HEK293 (cell line): ENCODE measurements at regions not wholly inside any gene's neighbourhood (a gene's known extent, or its start where the extent isn't known, plus 50 kb on each side); places are given as distances from the start of the nearest gene placed in this dataset.

Source experiments
- BCL11B ChIP-seq: fragments of 450-650 bp; formaldehyde crosslinking; IDR thresholded peaks from 2 replicates; pipeline ENCODE4 v1.5.1; 2016; ENCODE audit warnings: low read depth, missing biosample characterization, missing genetic modification characterization
- TF ChIP-seq, protein P1 (sequence below): fragments of 450-650 bp; formaldehyde crosslinking; IDR thresholded peaks from 2 replicates; pipeline ENCODE4 v1.5.1; 2016; ENCODE audit warnings: missing biosample characterization, missing genetic modification characterization

DNA sequence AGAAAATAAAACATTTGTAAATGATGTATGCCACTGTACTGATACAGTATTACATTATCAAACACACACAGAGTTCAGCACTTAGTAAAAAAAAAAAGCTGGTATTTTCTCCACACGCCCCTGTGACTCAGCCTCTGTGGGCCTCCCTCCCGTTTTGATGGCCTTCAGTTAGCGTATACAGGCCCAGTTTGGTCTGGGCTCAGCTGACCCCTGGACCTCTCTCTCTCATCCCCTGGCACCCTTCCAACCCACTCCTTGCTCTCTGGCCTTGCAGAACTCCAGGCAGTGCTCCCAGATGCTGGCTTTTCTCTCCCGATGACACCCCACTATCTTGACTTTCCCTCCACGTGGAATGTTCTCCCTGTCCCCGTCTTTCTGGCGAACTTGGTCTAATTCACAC is 89.0 kb upstream of the LIMCH1 start:
- no peak for TF ChIP-seq BCL11B (tag by site-specific recombination)
- TF ChIP-seq, protein P1, sequence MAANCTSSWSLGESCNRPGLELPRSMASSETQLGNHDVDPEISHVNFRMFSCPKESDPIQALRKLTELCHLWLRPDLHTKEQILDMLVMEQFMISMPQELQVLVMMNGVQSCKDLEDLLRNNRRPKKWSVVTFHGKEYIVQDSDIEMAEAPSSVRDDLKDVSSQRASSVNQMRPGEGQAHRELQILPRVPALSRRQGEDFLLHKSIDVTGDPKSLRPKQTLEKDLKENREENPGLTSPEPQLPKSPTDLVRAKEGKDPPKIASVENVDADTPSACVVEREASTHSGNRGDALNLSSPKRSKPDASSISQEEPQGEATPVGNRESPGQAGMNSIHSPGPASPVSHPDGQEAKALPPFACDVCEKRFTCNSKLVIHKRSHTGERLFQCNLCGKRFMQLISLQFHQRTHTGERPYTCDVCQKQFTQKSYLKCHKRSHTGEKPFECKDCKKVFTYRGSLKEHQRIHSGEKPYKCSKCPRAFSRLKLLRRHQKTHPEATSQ (tag by site-specific recombination), result no peak
